Activated CD8-positive, alpha-beta T cell treated with anti-CD3 and anti-CD28 coated beads, Interleukin-2, amount 10 ng/mL, durations not matched to agents 7 days and 5 days (primary cell): ENCODE measurements at regions not wholly inside any gene's neighbourhood (a gene's known extent, or its start where the extent isn't known, plus 50 kb on each side); places are given as distances from the start of the nearest gene placed in this dataset.

Experiments used
- ATAC-seq: fragments of 150-1000 bp; cut with Tn5 transposase; one replicate; pipeline ENCODE4 v1.10.0; 2021; ENCODE audit warnings: moderate library complexity
- CTCF ChIA-PET: fragments of 350-600 bp; sonication (Branson Sonifier 250); formaldehyde crosslinking; loops from one replicate; lab custom pipeline; 2021; ENCODE audit warnings: antibody characterized with exemption; lab: Charles Lee
- POLR2A ChIA-PET: fragments of 350-600 bp; sonication (Branson Sonifier 250); formaldehyde crosslinking; loops from one replicate; lab custom pipeline; 2021; ENCODE audit warnings: antibody characterized with exemption; lab: Charles Lee
- DNase-seq: peaks from one replicate; pipeline ENCODE4 v3.0.0-alpha.2; 2020
- H3K27ac Mint-ChIP-seq: one replicate; pipeline ENCODE4 v1.8.0; 2021; ENCODE audit warnings: mild to moderate bottlenecking, mixed read lengths
- H3K27me3 Mint-ChIP-seq: one replicate; pipeline ENCODE4 v1.8.0; 2021; ENCODE audit warnings: low read depth, mixed read lengths
- H3K36me3 Mint-ChIP-seq: one replicate; pipeline ENCODE4 v1.8.0; 2021; ENCODE audit warnings: low read depth, mixed read lengths
- H3K4me1 Mint-ChIP-seq: one replicate; pipeline ENCODE4 v1.8.0; 2021; ENCODE audit warnings: low read depth, mixed read lengths
- H3K4me3 Mint-ChIP-seq: one replicate; pipeline ENCODE4 v1.8.0; 2021; ENCODE audit warnings: mild to moderate bottlenecking, mixed read lengths
- H3K9me3 Mint-ChIP-seq: one replicate; pipeline ENCODE4 v1.8.0; 2022; ENCODE audit warnings: mixed read lengths; ENCODE audit not compliant: insufficient read depth

DNA sequence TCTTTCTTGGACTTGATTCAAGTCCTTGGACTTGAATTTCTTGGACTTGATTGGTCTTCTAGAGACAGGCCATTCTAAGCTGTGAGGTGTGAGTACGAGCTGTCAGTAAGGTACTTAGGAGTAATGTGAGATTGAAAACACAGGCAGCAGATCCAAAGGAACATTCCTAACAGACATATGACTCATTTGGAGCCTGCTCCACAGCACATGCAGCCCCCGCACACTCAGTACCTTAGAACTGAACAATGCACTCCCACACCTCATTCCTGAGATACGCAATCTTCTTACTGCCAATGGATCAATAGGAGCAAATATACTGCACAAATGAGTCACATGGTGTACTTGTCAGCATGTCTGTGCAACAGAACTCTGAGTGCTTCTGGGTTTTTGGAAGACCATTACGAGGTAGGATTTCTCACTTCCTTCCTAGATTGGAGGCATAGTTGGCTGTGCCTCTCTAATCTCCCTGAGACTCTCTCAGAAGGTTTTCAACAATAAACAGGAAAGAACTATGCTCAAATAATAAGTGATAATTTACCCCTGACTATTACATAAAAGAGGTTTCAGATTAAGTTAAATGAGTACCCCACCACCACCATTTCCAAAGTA, 243.1 kb downstream of the KCNA4 start:
- ATAC-seq (no peak), DNase-seq (no peak)
- CTCF ChIA-PET, result no interaction called here
- peaks cover 19% of the 10 kb centered on the region for H3K9me3 Mint-ChIP-seq
- H3K4me3 Mint-ChIP-seq, result no peak overlapping the region
- no peaks in the 10 kb centered on the region for H3K27me3 Mint-ChIP-seq
- H3K27ac Mint-ChIP-seq, result no peak overlapping the region
- POLR2A ChIA-PET, result no interaction called here
- H3K36me3 Mint-ChIP-seq, result no peaks in the 10 kb centered on the region
- H3K4me1 Mint-ChIP-seq, result no peaks in the 10 kb centered on the region

DNA sequence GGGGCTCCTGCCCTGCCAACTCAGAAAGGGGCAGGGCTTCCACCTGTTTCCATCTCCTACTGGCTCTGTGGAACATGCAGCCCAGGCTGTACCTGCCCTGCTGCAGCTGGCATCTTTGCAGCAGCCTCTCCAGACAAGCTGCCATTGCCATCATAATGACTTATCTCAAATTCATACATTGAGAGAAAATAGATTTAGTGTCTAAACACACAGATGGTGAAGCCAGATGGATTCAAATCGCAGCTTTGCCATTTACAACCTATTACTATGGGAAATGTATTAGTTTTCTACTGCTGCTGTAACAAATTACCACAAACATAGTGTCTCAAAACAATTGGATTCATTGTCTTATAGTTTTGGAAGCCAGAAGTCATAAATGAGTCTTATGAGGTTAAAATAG, 260.0 kb downstream of the KCNA4 start:
- Mint-ChIP-seq H3K4me3 (no peak overlapping the region), H3K27ac (no peak overlapping the region), H3K27me3 (no peaks in the 10 kb centered on the region), H3K36me3 (no peaks in the 10 kb centered on the region), H3K9me3 (peaks cover 8% of the 10 kb centered on the region), H3K4me1 (no peaks in the 10 kb centered on the region)
- no peak for DNase-seq
- POLR2A ChIA-PET, result no interaction called here
- CTCF ChIA-PET, result no interaction called here
- ATAC-seq, result no peak

DNA sequence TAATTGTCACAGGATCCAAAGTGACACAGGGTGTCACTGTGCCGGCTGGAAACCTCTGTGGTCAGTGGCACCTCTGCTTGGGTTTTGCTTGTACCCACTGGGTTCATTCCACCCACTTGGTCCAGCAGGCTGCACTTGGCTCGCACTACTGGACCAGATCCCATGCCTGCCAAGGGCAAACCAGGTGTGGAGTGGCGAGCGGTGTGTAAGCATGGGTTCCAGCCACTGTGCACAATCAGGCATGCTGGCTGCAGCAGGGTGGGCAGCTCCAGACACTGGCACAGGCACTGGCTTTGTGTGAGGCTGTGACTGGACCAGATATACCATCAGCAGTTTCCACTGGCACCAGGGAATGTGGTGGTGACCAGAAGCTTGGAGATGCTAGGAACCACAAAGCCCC, 261.4 kb downstream of the KCNA4 start:
- DNase-seq, result no peak
- Mint-ChIP-seq H3K4me3 (no peak overlapping the region), H3K27ac (no peak overlapping the region), H3K27me3 (no peaks in the 10 kb centered on the region), H3K36me3 (no peaks in the 10 kb centered on the region), H3K9me3 (peaks cover 8% of the 10 kb centered on the region), H3K4me1 (no peaks in the 10 kb centered on the region)
- no peak for ATAC-seq
- ChIA-PET POLR2A (no interaction called here), CTCF (no interaction called here)

DNA sequence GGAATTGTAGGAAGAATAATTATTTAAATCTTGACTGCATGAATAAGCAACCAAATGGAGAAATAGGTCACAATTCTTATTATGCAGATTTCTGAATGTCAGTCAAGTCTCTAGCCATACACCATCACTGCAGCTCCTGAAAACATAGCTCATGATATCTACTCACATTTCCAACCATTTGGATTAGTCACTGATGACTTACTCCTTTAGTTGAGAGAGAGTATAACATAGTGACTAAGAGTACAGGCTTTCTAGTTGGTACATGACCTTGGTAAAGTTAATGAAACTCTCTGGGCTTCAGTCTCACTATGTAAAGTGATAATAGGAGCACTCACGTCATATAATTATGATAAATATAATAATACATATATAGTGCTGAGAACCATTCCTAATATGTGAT, 265.2 kb downstream of the KCNA4 start:
- H3K9me3 Mint-ChIP-seq, result peaks cover 8% of the 10 kb centered on the region
- ChIA-PET CTCF (no interaction called here), POLR2A (no interaction called here)
- ATAC-seq (no peak), DNase-seq (no peak)
- H3K27me3 Mint-ChIP-seq, result no peaks in the 10 kb centered on the region
- no peak overlapping the region for H3K27ac Mint-ChIP-seq
- H3K36me3 Mint-ChIP-seq, result no peaks in the 10 kb centered on the region
- H3K4me1 Mint-ChIP-seq, result no peaks in the 10 kb centered on the region
- no peak overlapping the region for H3K4me3 Mint-ChIP-seq

DNA sequence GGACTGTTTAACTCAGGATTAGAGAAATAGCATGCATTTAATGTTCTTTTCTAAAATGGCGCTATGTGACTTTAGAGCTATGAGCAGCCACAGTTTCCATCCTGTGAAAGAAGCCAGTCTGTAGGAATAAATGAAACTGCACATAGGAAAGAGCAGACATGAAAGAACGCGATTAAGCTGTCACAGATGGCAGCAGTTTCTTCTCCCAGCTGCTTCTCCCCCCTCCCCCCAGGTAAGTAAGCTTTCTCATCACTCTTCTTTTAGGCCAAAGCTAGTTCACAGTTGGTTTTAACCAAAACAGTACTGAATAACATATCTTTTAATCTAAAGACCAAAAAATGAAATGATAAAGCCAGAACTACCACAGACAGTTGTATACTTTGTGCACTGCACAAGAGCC, 266.4 kb downstream of the KCNA4 start:
- H3K4me1 Mint-ChIP-seq, result no peaks in the 10 kb centered on the region
- DNase-seq (no peak), ATAC-seq (no peak)
- ChIA-PET POLR2A (no interaction called here), CTCF (no interaction called here)
- H3K36me3 Mint-ChIP-seq, result no peaks in the 10 kb centered on the region
- peaks cover 8% of the 10 kb centered on the region for H3K9me3 Mint-ChIP-seq
- no peaks in the 10 kb centered on the region for H3K27me3 Mint-ChIP-seq
- H3K4me3 Mint-ChIP-seq, result no peak overlapping the region
- no peak overlapping the region for H3K27ac Mint-ChIP-seq

DNA sequence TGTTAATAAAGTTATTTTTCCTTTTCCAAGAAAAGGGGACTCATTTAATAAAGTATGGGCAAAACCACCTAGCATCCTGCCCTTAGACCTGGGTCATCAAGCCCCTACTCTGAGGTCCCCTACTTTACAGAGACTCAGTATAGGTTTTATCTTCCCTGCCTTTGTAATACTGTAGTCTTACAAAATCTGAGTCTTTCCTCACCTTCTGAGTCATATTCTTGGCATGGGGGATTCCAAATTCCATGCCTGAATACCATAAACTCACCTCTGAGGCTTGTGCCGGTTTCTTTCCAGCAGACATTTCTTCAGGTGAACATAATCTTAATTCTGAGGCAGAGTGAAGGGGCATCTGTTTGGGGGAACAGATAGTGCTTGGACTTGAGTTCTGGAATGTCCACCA, 282.5 kb downstream of the KCNA4 start:
- ATAC-seq, result no peak
- Mint-ChIP-seq H3K36me3 (no peaks in the 10 kb centered on the region), H3K4me3 (no peak overlapping the region), H3K4me1 (no peaks in the 10 kb centered on the region), H3K27ac (no peak overlapping the region), H3K9me3 (peaks cover 11% of the 10 kb centered on the region), H3K27me3 (no peaks in the 10 kb centered on the region)
- ChIA-PET CTCF (no interaction called here), POLR2A (no interaction called here)
- no peak for DNase-seq

DNA sequence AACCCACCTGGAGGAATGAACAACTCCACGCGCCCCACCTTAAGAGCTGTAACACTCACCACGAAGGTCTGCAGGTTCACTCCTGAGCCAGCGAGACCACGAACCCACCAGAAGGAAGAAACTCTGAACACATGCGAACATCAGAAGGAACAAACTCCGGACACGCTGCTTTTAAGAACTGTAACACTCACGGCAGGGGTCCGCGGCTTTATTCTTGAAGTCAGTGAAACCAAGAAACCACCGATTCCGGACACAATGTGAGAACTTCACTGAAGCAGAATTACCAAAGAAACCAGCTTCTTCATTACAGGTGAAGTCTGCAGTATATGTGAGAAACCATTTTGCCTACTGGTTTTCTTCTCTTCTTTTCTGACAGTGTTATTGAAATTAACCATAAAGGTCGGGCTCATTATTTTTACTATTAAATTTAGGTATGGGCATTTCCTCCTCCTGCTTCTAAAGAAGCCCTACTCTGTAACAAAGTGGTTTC, 303.0 kb downstream of the KCNA4 start:
- no peak overlapping the region for H3K4me3 Mint-ChIP-seq
- no peaks in the 10 kb centered on the region for H3K36me3 Mint-ChIP-seq
- no peak for DNase-seq

DNA sequence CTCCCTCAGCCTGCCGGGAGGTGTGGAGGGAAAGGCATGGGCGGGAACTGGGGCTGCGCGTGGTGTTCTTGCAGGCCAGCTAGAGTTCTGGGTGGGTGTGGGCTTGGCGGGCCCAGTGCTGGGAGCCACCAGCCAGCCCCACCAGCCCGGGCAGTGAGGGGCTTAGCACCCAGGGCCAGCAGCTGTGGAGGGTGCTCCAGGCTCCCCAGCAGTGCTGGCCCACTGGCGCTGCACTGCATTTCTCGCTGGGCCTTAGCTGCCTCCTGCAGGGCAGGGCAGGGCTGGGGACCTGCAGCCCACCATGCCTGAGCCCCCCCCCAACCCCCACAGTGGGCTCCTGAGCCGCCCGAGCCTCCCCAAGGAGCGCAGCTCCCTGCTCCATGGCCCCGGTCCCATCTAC, 304.2 kb downstream of the KCNA4 start:
- Mint-ChIP-seq H3K36me3 (no peaks in the 10 kb centered on the region), H3K4me1 (no peaks in the 10 kb centered on the region), H3K4me3 (no peak overlapping the region), H3K27me3 (no peaks in the 10 kb centered on the region), H3K9me3 (peaks cover 6% of the 10 kb centered on the region), H3K27ac (no peak overlapping the region)
- ChIA-PET CTCF (no interaction called here), POLR2A (no interaction called here)
- no peak for ATAC-seq
- no peak for DNase-seq

More for the DNA sequence above, 303.0 kb downstream of the KCNA4 start:
- no peaks in the 10 kb centered on the region for H3K27me3 Mint-ChIP-seq
- ChIA-PET CTCF (no interaction called here), POLR2A (no interaction called here)
- no peaks in the 10 kb centered on the region for H3K4me1 Mint-ChIP-seq
- H3K9me3 Mint-ChIP-seq, result peaks cover 4% of the 10 kb centered on the region
- ATAC-seq, result no peak
- no peak overlapping the region for H3K27ac Mint-ChIP-seq

DNA sequence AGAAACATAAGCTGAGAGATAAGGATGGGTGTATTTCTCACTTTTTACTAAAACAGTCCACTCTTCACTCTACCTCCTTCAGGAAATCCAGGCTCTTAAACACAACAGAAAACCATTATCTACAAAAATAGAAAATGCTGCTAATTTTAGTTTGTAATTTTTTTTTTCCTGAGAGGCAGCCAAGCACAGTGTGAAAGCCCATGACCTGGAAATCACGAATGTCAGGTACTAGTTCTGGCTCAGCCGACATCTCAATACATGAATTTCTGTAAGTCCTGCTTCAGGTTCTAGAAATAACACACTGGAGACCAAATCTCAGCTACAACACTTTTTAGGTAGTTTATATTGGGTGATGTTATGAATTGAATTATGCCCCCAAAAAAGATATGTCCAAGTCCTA, 308.9 kb downstream of the KCNA4 start:
- ATAC-seq (no peak), DNase-seq (no peak)
- H3K27ac Mint-ChIP-seq, result no peak overlapping the region
- H3K4me1 Mint-ChIP-seq, result no peaks in the 10 kb centered on the region
- no peaks in the 10 kb centered on the region for H3K36me3 Mint-ChIP-seq
- no peaks in the 10 kb centered on the region for H3K27me3 Mint-ChIP-seq
- ChIA-PET CTCF (no interaction called here), POLR2A (no interaction called here)
- no peak overlapping the region for H3K4me3 Mint-ChIP-seq
- peaks cover 6% of the 10 kb centered on the region for H3K9me3 Mint-ChIP-seq

DNA sequence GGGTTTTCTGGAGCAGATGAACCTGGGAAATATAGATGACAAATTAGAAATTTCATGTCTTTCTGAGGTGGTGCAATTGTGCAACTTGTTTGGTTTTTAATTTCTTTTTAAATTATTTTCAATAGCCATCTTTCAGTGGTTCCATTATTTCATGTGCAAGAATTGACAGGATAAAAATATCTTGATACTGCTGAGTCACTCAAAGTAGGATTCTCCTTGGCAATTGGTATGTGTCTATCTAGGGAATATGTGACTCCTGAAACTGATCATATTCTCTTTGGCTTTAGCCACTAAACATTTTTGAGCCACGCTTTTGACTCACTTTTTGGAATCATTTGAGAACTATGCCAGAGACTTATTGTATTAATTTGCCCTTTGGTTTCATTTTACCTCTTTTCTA, 331.5 kb downstream of the KCNA4 start:
- DNase-seq (no peak), ATAC-seq (no peak)
- no peaks in the 10 kb centered on the region for H3K36me3 Mint-ChIP-seq
- H3K4me1 Mint-ChIP-seq, result no peaks in the 10 kb centered on the region
- H3K27me3 Mint-ChIP-seq, result no peaks in the 10 kb centered on the region
- H3K27ac Mint-ChIP-seq, result no peak overlapping the region
- ChIA-PET CTCF (no interaction called here), POLR2A (no interaction called here)
- no peak overlapping the region for H3K4me3 Mint-ChIP-seq
- peaks cover 12% of the 10 kb centered on the region for H3K9me3 Mint-ChIP-seq

DNA sequence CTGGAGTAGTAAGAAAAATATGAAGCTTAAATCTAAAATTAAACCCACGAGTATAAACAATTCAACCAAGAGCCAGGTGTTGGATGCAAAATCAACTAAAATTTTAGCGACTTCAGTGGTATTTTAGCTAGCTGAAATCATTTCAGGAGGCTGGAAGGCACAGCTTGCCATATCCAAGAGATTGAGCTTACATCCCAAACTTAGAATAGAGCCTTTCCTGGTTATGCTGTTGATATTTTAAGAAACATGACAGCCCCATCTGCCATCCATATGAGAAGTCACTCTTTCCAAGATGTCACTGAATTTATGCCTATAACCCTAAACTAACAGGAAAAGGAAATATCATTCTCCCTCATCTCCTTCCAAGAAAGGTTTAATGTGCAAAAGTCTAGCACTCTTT, 334.0 kb downstream of the KCNA4 start:
- Mint-ChIP-seq H3K27me3 (no peaks in the 10 kb centered on the region), H3K36me3 (no peaks in the 10 kb centered on the region), H3K9me3 (peaks cover 12% of the 10 kb centered on the region), H3K4me1 (no peaks in the 10 kb centered on the region), H3K27ac (no peak overlapping the region), H3K4me3 (no peak overlapping the region)
- DNase-seq (no peak), ATAC-seq (no peak)
- ChIA-PET POLR2A (no interaction called here), CTCF (no interaction called here)

DNA sequence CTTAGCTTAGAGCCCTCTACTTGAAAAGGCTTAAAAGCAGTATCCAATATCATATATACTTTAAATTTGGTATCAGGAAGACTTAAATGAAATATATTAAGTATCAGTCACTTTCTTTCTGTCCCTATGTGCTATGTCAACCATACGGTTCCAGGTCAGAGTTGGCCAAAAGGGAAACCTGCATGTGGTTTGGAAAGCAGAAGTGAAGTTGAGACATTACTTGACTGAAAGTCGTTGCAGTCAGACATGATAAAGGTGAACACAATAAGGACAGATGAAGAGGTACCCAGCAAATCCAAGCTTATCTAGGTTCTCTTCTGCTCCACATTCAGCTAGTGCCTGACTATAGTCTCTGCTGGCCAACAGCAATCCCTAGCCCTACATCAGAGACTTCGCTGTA, 336.8 kb downstream of the KCNA4 start:
- no peaks in the 10 kb centered on the region for H3K4me1 Mint-ChIP-seq
- no peak overlapping the region for H3K4me3 Mint-ChIP-seq
- ChIA-PET CTCF (no interaction called here), POLR2A (no interaction called here)
- H3K9me3 Mint-ChIP-seq, result peaks cover 12% of the 10 kb centered on the region
- H3K27ac Mint-ChIP-seq, result no peak overlapping the region
- H3K27me3 Mint-ChIP-seq, result no peaks in the 10 kb centered on the region
- H3K36me3 Mint-ChIP-seq, result no peaks in the 10 kb centered on the region
- no peak for ATAC-seq
- DNase-seq, result no peak

DNA sequence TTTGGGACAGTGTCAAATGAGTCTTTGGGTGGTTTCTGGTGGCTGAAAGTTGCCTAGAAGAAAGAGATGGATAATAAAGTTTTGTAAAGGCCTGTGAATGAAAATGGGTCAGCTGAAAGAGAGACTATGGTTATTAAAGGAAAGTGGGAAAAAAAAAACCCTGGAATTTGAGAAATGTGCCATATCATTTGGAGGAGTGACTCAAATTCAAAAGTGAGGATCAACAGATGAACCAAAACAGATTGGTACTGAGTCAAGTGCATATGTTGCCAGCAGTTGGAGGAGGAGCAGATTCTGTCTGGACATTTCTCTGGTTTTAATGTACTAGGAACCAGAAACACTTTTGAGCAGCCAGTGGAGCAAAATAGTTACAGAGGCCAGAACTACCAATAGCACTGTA, 339.8 kb downstream of the KCNA4 start:
- Mint-ChIP-seq H3K4me1 (no peaks in the 10 kb centered on the region), H3K36me3 (no peaks in the 10 kb centered on the region), H3K27ac (no peak overlapping the region), H3K27me3 (no peaks in the 10 kb centered on the region), H3K9me3 (peaks cover 11% of the 10 kb centered on the region), H3K4me3 (no peak overlapping the region)
- POLR2A ChIA-PET, result no interaction called here
- DNase-seq (no peak), ATAC-seq (no peak)
- CTCF ChIA-PET, result no interaction called here
